GM12872 (cell line): ENCODE measurements at regions not wholly inside any gene's neighbourhood (a gene's known extent, or its start where the extent isn't known, plus 50 kb on each side); places are given as distances from the start of the nearest gene placed in this dataset.

ENCODE experiments used
- CTCF ChIP-seq: IDR thresholded peaks from 3 replicates; pipeline ENCODE4 v1.5.1; 2011; ENCODE audit warnings: low read depth, mild to moderate bottlenecking, low read length, moderate library complexity; ENCODE audit not compliant: insufficient read depth

- no peak for TF ChIP-seq CTCF
Measured at GRCh38 chr15:96472681-96473080, 142.2 kb downstream of the NR2F2 start.

GRCh38 chr15:96473556-96473955 is 143.1 kb downstream of the NR2F2 start:
- no peak for TF ChIP-seq CTCF

GRCh38 chr15:96474231-96474664 is 143.7 kb downstream of the NR2F2 start:
- no peak for TF ChIP-seq CTCF

GRCh38 chr15:96477227-96477626 is 146.7 kb downstream of the NR2F2 start:
- TF ChIP-seq CTCF, result no peak

GRCh38 chr15:96484830-96485229 is 154.3 kb downstream of the NR2F2 start:
- no peak for TF ChIP-seq CTCF

- no peak for TF ChIP-seq CTCF
Measured at GRCh38 chr15:96487245-96487644, 156.7 kb downstream of the NR2F2 start.

- TF ChIP-seq CTCF, result no peak
Measured at GRCh38 chr15:96494505-96494904, 164.0 kb downstream of the NR2F2 start.

GRCh38 chr15:96495386-96495785 is 164.9 kb downstream of the NR2F2 start:
- no peak for TF ChIP-seq CTCF
